HCT116 (cell line): ENCODE measurements at regions not wholly inside any gene's neighbourhood (a gene's known extent, or its start where the extent isn't known, plus 50 kb on each side); places are given as distances from the start of the nearest gene placed in this dataset.

ENCODE experiments used
- ATAC-seq: fragments of 200-7000 bp; cut with Tn5 transposase; 2 replicates; pipeline ENCODE4 v1.9.1; 2020; ENCODE audit warnings: mild to moderate bottlenecking, moderate library complexity
- BruUV-seq: library from RNA; stranded (reverse); fragments of 400-500 nt; replicated peaks from 2 replicates; lab custom pipeline; 2021; lab: Mats Ljungman, UMichigan
- CTCF ChIA-PET: fragments of 300-600 bp; sonication (Branson Sonifier 250); formaldehyde crosslinking; loops from one replicate; lab custom pipeline; 2021; ENCODE audit warnings: antibody characterized with exemption; lab: Charles Lee
- POLR2A ChIA-PET: fragments of 300-600, 350-600 bp; sonication (Branson Sonifier 250); formaldehyde crosslinking; loops from one replicate; lab custom pipeline; 2021; ENCODE audit warnings: antibody characterized with exemption; lab: Charles Lee
- RAD21 ChIA-PET, 2 experiments: fragments of 300-600 bp; sonication (Branson Sonifier 250); formaldehyde crosslinking; loops; one replicate each; lab custom pipeline; 2023; ENCODE audit warnings: low total read pairs in 2 of 2; ENCODE audit not compliant: uncharacterized antibody in 2 of 2, unreplicated experiment in 2 of 2, low non-redundant PET in 1 of 2; lab: Charles Lee
- DNase-seq: peaks from one replicate; pipeline ENCODE4 v3.0.0-alpha.2; 2010; ENCODE audit warnings: low read depth, low spot score
- H2AFZ ChIP-seq: fragments of 200-600 bp; shearing (Covaris generic), sonication (generic); 2 replicates; pipeline ENCODE4 v1.6.1; 2017; ENCODE audit warnings: low read depth, mixed run types, mixed read lengths, antibody characterized with exemption, low read length; ENCODE audit not compliant: poor library complexity, severe bottlenecking
- H3K27ac ChIP-seq: 2 replicates; pipeline ENCODE4 v1.5.1; 2012; ENCODE audit warnings: low read depth, low read length
- H3K27me3 ChIP-seq: fragments of 200-600 bp; sonication (generic); 2 replicates; pipeline ENCODE4 v1.6.1; 2016; ENCODE audit warnings: mixed run types, low read length, mixed read lengths; ENCODE audit not compliant: insufficient read depth
- H3K36me3 ChIP-seq, 2 experiments: fragments of 200-500 bp in 1 of 2; fragments of 200-600 bp in 1 of 2; sonication (Bioruptor generic) in 1 of 2; sonication (generic) in 1 of 2; 2 replicates each; pipeline versions ENCODE4 v1.5.1 to v1.6.1; 2014 to 2016; ENCODE audit warnings: low read length in 2 of 2, inconsistent platforms in 1 of 2, mixed read lengths in 1 of 2, mixed run types in 1 of 2; ENCODE audit not compliant: insufficient read depth in 2 of 2, control insufficient read depth in 1 of 2
- H3K4me1 ChIP-seq, 2 experiments: fragments of 200-600 bp in 1 of 2; sonication (generic) in 1 of 2; 2 replicates each; pipeline versions ENCODE4 v1.5.1 to v1.6.1; 2012 to 2017; ENCODE audit warnings: low read length in 2 of 2, inconsistent platforms in 1 of 2, mild to moderate bottlenecking in 1 of 2, mixed read lengths in 1 of 2, mixed run types in 1 of 2, moderate library complexity in 1 of 2; ENCODE audit not compliant: insufficient read depth in 2 of 2, control insufficient read depth in 1 of 2
- H3K4me2 ChIP-seq: fragments of 200-600 bp; sonication (generic); 2 replicates; pipeline ENCODE4 v1.6.1; 2017; ENCODE audit warnings: mixed run types, low read length, mixed read lengths
- H3K4me3 ChIP-seq, 2 experiments: fragments of 200-600 bp in 1 of 2; sonication (generic) in 1 of 2; replicated peaks in 1 of 2; 2 replicates each; pipeline ENCODE4 v1.5.1; 2011 to 2016; ENCODE audit warnings: low read length in 2 of 2, control low read depth in 1 of 2, low read depth in 1 of 2, mild to moderate bottlenecking in 1 of 2, mixed read lengths in 1 of 2, mixed run types in 1 of 2
- H3K79me2 ChIP-seq: fragments of 200-600 bp; sonication (generic); 2 replicates; pipeline ENCODE4 v1.6.1; 2017; ENCODE audit warnings: mild to moderate bottlenecking, mixed run types, low read length, moderate library complexity, mixed read lengths; ENCODE audit not compliant: insufficient read depth
- H3K9ac ChIP-seq: fragments of 200-600 bp; sonication (generic); 2 replicates; pipeline ENCODE4 v1.6.1; 2016; ENCODE audit warnings: low read length, mixed read lengths
- H3K9me2 ChIP-seq: fragments of 200-600 bp; sonication (generic), shearing (Covaris generic); 2 replicates; pipeline ENCODE4 v1.6.1; 2017; ENCODE audit warnings: mixed run types, mild to moderate bottlenecking, moderate library complexity; ENCODE audit not compliant: insufficient read depth
- H3K9me3 ChIP-seq, 2 experiments: fragments of 200-500 bp in 1 of 2; fragments of 200-600 bp in 1 of 2; sonication (Bioruptor generic) in 1 of 2; sonication (generic) in 1 of 2; 2 replicates each; pipeline ENCODE4 v1.6.1; 2014 to 2017; ENCODE audit warnings: low read length in 2 of 2, mixed read lengths in 2 of 2, inconsistent platforms in 1 of 2, low read depth in 1 of 2, mild to moderate bottlenecking in 1 of 2, mixed run types in 1 of 2, moderate library complexity in 1 of 2; ENCODE audit not compliant: control insufficient read depth in 1 of 2, insufficient read depth in 1 of 2
- H4K20me1 ChIP-seq: fragments of 200-600 bp; sonication (generic), shearing (Covaris generic); 2 replicates; pipeline ENCODE4 v1.6.1; 2017; ENCODE audit warnings: mixed run types, mild to moderate bottlenecking, moderate library complexity; ENCODE audit not compliant: insufficient read depth
- ATF3 ChIP-seq: IDR thresholded peaks from 2 replicates; pipeline ENCODE4 v1.6.1; 2012
- CEBPB ChIP-seq: IDR thresholded peaks from 2 replicates; pipeline ENCODE4 v1.6.1; 2012; ENCODE audit warnings: low read depth
- EGR1 ChIP-seq: IDR thresholded peaks from 2 replicates; pipeline ENCODE4 v1.6.1; 2012; ENCODE audit warnings: low read depth
- ELF1 ChIP-seq: IDR thresholded peaks from 2 replicates; pipeline ENCODE4 v1.6.1; 2012; ENCODE audit warnings: low read depth, borderline replicate concordance
- EZH2 ChIP-seq: fragments of 200-600 bp; sonication (generic); IDR thresholded peaks from 2 replicates; pipeline ENCODE4 v1.6.1; 2017; ENCODE audit warnings: antibody characterized with exemption, mixed run types
- EZH2phosphoT487 ChIP-seq: fragments of 200-600 bp; IDR thresholded peaks from 2 replicates; pipeline ENCODE4 v1.6.1; 2018; ENCODE audit warnings: antibody characterized with exemption, borderline replicate concordance
- POLR2A ChIP-seq: IDR thresholded peaks from 2 replicates; pipeline ENCODE4 v1.7.0; 2011; ENCODE audit warnings: borderline replicate concordance; ENCODE audit not compliant: insufficient read depth, insufficient read length; ENCODE audit errors: extremely low read depth
- RAD21 ChIP-seq: IDR thresholded peaks from 2 replicates; pipeline ENCODE4 v1.6.1; 2012; ENCODE audit warnings: low read depth, mild to moderate bottlenecking
- REST ChIP-seq: IDR thresholded peaks from 2 replicates; pipeline ENCODE4 v1.6.1; 2012; ENCODE audit warnings: low read depth
- SP1 ChIP-seq: IDR thresholded peaks from 2 replicates; pipeline ENCODE4 v1.6.1; 2012; ENCODE audit warnings: low read depth
- SRF ChIP-seq: IDR thresholded peaks from 2 replicates; pipeline ENCODE4 v1.6.1; 2012; ENCODE audit warnings: low read depth
- YY1 ChIP-seq: IDR thresholded peaks from 2 replicates; pipeline ENCODE4 v1.6.1; 2011; ENCODE audit warnings: low read length, low read depth, moderate library complexity, mild to moderate bottlenecking; ENCODE audit not compliant: insufficient replicate concordance; ENCODE audit errors: extremely low read depth
- ZBTB33 ChIP-seq: IDR thresholded peaks from 2 replicates; pipeline ENCODE4 v1.6.1; 2011; ENCODE audit warnings: mild to moderate bottlenecking, low read length, moderate library complexity; ENCODE audit not compliant: insufficient replicate concordance; ENCODE audit errors: extremely low read depth
- ZFX ChIP-seq: fragments of 450-650 bp; IDR thresholded peaks from 2 replicates; pipeline ENCODE4 v1.6.1; 2017
- ZNF274 ChIP-seq: fragments of 200-500 bp; sonication (Bioruptor generic); IDR thresholded peaks from 2 replicates; pipeline ENCODE4 v1.6.1; 2014; ENCODE audit warnings: mild to moderate bottlenecking, low read depth, low read length, inconsistent platforms
- intact Hi-C: fragments of 100-400 bp; cut with micrococcal nuclease; formaldehyde crosslinking; loops from 2 replicates; pipeline ENCODE4 v1.10.0; 2022

- Histone ChIP-seq H3K79me2 (no peaks in the 10 kb centered on the region), H3K36me3 (no peaks in the 10 kb centered on the region), H2AFZ (no peak overlapping the region), H4K20me1 (no peaks in the 10 kb centered on the region), H3K27ac (no peak overlapping the region), H3K4me3 (no peak overlapping the region), H3K4me1 (no peaks in the 10 kb centered on the region), H3K9me2 (no peaks in the 10 kb centered on the region), H3K9me3 (peaks cover 0 to 5% of the 10 kb centered on the region in 2 experiments; a peak in 1 of 4 replicates), H3K4me2 (no peak overlapping the region), H3K27me3 (no peaks in the 10 kb centered on the region), H3K9ac (no peak overlapping the region)
- no peak for ATAC-seq
- no TSS peak for BruUV-seq
- intact Hi-C loops: no loop called here
- no peak for TF ChIP-seq POLR2A
- TF ChIP-seq SRF: no peak
- CTCF ChIA-PET: no interaction called here
- POLR2A ChIA-PET: no interaction called here
- RAD21 ChIA-PET: no interaction called here
- DNase-seq: no peak
These were observed 211.1 kb upstream of the GALNT17 start for GRCh38 chr7:70920876-70921275.

- RAD21 ChIA-PET: no interaction called here
- no peak overlapping the region for H2AFZ ChIP-seq
- ATAC-seq: no peak
- H3K9ac ChIP-seq: no peak overlapping the region
- POLR2A ChIA-PET: no interaction called here
- no peak overlapping the region for H3K4me2 ChIP-seq
- no peaks in the 10 kb centered on the region for H3K79me2 ChIP-seq
- no peaks in the 10 kb centered on the region for H3K27me3 ChIP-seq
- H3K9me3 ChIP-seq: peaks cover 0 to 4% of the 10 kb centered on the region in 2 experiments; a peak in 1 of 4 replicates
- H4K20me1 ChIP-seq: no peaks in the 10 kb centered on the region
- no peaks in the 10 kb centered on the region for H3K9me2 ChIP-seq
- H3K4me1 ChIP-seq: no peaks in the 10 kb centered on the region
- no peak for DNase-seq
- CTCF ChIA-PET: no interaction called here
- no peak overlapping the region for H3K4me3 ChIP-seq
- intact Hi-C loops: no loop called here
- no TSS peak for BruUV-seq
- no peak overlapping the region for H3K27ac ChIP-seq
- no peaks in the 10 kb centered on the region for H3K36me3 ChIP-seq
- TF ChIP-seq EZH2phosphoT487 (no peak), ELF1 (no peak), EZH2 (no peak), SP1 (no peak), ATF3 (no peak), REST (no peak), SRF (no peak), CEBPB (no peak), RAD21 (no peak), EGR1 (no peak), ZFX (no peak), ZBTB33 (no peak), ZNF274 (no peak), YY1 (no peak)
These were observed 208.6 kb upstream of the GALNT17 start for GRCh38 chr7:70923181-70923845.
